ENCODE measurements at regions not wholly inside any gene's neighbourhood (a gene's known extent, or its start where the extent isn't known, plus 50 kb on each side); places are given as distances from the start of the nearest gene placed in this dataset.
"Not testable (repeated sequence)": the region's sequence is repeated elsewhere in the genome, so short reads cannot be mapped to it uniquely, and the experiment has no call there.

DNA sequence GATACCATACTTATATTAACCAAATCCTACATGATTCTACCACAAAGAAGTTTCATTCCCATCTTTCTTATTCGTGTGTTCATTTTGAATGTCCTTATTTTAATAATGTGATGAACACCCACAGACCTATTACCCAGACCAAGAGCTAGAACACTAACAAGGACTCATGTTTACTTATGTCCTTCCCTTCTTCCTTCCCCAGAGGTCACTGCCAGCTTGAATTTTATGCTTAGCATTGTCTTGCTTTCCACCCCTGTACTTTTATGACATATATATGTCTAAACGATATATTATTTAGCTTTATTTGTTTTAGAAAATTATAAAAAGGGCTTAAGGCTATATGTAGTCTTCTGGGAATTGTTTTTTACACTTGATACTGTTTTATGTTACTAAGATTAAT is 238.6 kb downstream of the LRIG3 start:
- Histone ChIP-seq H3K4me3 (no peak overlapping the region), H3K9me3 (peaks cover 4 to 39% (median 33%) of the 10 kb centered on the region in 8 donors), H3K27ac (no peak overlapping the region), H3K27me3 (replicated peaks in 1 of 7) (no peaks in the 10 kb centered on the region), H3K36me3 (no peaks in the 10 kb centered on the region), H3K4me1 (no peaks in the 10 kb centered on the region)
- TF ChIP-seq CTCF (IDR thresholded peaks at IDR 0.05 in 8 of 11, conservative IDR thresholded peaks at IDR 0.05 in 3 of 11) = no peak
- TF ChIP-seq POLR2AphosphoS5 (IDR thresholded peaks at IDR 0.05) = no peak
- TF ChIP-seq POLR2A (IDR thresholded peaks at IDR 0.05) = no peak
- no peak for DNase-seq
- intact Hi-C loops (cut with DNase I; ENCODE audit: low total_unique reads) = no loop called here
- 70 to 78% (median 74%) methylated on average over 2 of the region's 2 CpGs for WGBS, 5 donors

- Histone ChIP-seq H3K27me3 (replicated peaks in 1 of 7) (no peaks in the 10 kb centered on the region), H3K4me3 (no peak overlapping the region), H3K4me1 (no peaks in the 10 kb centered on the region), H3K27ac (no peak overlapping the region), H3K9me3 (peaks cover 0 to 62% (median 34%) of the 10 kb centered on the region in 8 donors), H3K36me3 (no peaks in the 10 kb centered on the region)
- intact Hi-C loops (cut with DNase I; ENCODE audit: low total_unique reads) = no loop called here
- TF ChIP-seq POLR2AphosphoS5 (IDR thresholded peaks at IDR 0.05) (no peak), POLR2A (IDR thresholded peaks at IDR 0.05) (no peak), CTCF (IDR thresholded peaks at IDR 0.05 in 8 of 11, conservative IDR thresholded peaks at IDR 0.05 in 3 of 11) (no peak)
- no peak for DNase-seq
- WGBS, 5 donors = 84 to 94% (median 90%) methylated on average over 11 of the region's 11 CpGs
Observed at GRCh38 chr12:58695263-58695662, 225.0 kb downstream of the LRIG3 start.

DNA sequence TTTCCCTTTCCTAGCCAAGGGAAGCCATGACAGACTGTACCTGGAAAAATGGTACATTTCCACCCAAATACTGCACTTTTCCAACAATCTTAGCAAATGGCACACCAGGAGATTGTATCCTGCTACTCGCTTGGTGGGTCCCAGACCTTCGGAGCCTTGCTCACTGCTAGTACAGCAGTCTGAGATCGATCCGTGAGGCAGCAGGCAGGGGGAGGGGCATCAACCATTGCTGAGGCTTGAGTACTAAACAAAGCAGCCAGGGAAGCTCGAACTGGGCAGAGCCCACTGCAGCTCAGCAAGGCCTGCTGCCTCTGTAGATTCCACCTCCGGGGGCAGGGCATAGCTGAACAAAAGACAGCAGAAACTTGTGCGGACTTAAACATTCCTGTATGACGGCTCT is 218.8 kb downstream of the LRIG3 start:
- TF ChIP-seq POLR2A (IDR thresholded peaks at IDR 0.05) (no peak), POLR2AphosphoS5 (IDR thresholded peaks at IDR 0.05) (no peak), CTCF (IDR thresholded peaks at IDR 0.05 in 8 of 11, conservative IDR thresholded peaks at IDR 0.05 in 3 of 11) (no peak)
- intact Hi-C loops (cut with DNase I; ENCODE audit: low total_unique reads) = no loop called here
- no peaks in the 10 kb centered on the region for H3K36me3 ChIP-seq
- no peak overlapping the region for H3K4me3 ChIP-seq
- no peak for DNase-seq
- WGBS, 5 donors = 75 to 88% (median 86%) methylated on average over 8 of the region's 8 CpGs
- no peak overlapping the region for H3K27ac ChIP-seq
- H3K9me3 ChIP-seq = peaks cover 0 to 53% (median 34%) of the 10 kb centered on the region in 8 donors
- no peaks in the 10 kb centered on the region for H3K27me3 ChIP-seq (replicated peaks in 1 of 7)
- H3K4me1 ChIP-seq = no peaks in the 10 kb centered on the region

GRCh38 chr12:58703866-58704265 is 216.4 kb downstream of the LRIG3 start:
- Histone ChIP-seq H3K27me3 (replicated peaks in 1 of 7) (no peaks in the 10 kb centered on the region), H3K27ac (no peak overlapping the region), H3K9me3 (peaks cover 0 to 54% (median 34%) of the 10 kb centered on the region in 8 donors), H3K36me3 (no peaks in the 10 kb centered on the region), H3K4me3 (no peak overlapping the region), H3K4me1 (no peaks in the 10 kb centered on the region)
- DNase-seq = no peak
- TF ChIP-seq POLR2A (IDR thresholded peaks at IDR 0.05) (no peak), CTCF (IDR thresholded peaks at IDR 0.05 in 8 of 11, conservative IDR thresholded peaks at IDR 0.05 in 3 of 11) (no peak), POLR2AphosphoS5 (IDR thresholded peaks at IDR 0.05) (no peak)
- intact Hi-C loops (cut with DNase I; ENCODE audit: low total_unique reads) = no loop called here
- 69 to 78% (median 72%) methylated on average over 3 of the region's 3 CpGs for WGBS, 5 donors

DNA sequence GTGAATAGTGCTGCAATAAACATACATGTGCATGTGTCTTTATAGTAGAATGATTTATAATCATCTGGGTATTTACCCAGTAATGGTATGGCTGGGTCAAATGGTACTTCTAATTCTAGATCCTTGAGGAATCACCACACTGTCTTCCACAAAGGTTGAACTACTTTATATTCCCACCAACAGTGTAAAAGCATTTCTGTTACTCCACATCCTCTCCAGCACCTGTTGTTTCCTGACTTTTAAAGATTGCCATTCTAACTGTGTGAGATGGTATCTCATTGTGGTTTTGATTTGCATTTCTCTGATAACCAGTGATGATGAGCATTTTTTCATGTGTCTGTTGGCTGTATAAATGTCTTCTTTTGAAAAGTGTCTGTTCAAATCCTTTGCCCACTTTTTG is 215.5 kb downstream of the LRIG3 start:
- DNase-seq; H3K4me3 ChIP-seq; H3K27me3 ChIP-seq (replicated peaks in 1 of 7); H3K36me3 ChIP-seq; H3K27ac ChIP-seq; H3K4me1 ChIP-seq; intact Hi-C loops (cut with DNase I; ENCODE audit: low total_unique reads): not testable (repeated sequence)
- peaks cover 0 to 59% (median 38%) of the 10 kb centered on the region in 8 donors for H3K9me3 ChIP-seq

Data from spleen (tissue), 11 donors.